DND-41 (cell line): ENCODE measurements at regions not wholly inside any gene's neighbourhood (a gene's known extent, or its start where the extent isn't known, plus 50 kb on each side); places are given as distances from the start of the nearest gene placed in this dataset.

ENCODE experiments used
- ATAC-seq: fragments of 200-7000 bp; cut with Tn5 transposase; 3 replicates; pipeline ENCODE4 v1.9.1; 2021; ENCODE audit warnings: low read depth; ENCODE audit not compliant: insufficient read depth
- DNase-seq: peaks from one replicate; pipeline ENCODE4 v3.0.0-alpha.2; 2020
- H2AFZ ChIP-seq: 2 replicates; pipeline ENCODE4 v1.6.0; 2012; ENCODE audit warnings: low read depth, low read length
- H3K27ac ChIP-seq: 2 replicates; pipeline ENCODE4 v1.5.1; 2012; ENCODE audit warnings: low read length, inconsistent platforms
- H3K27me3 ChIP-seq: fragments of 200-600 bp; sonication (generic); 2 replicates; pipeline ENCODE4 v1.6.0; 2012; ENCODE audit warnings: low read length, mild to moderate bottlenecking, inconsistent platforms; ENCODE audit not compliant: insufficient read depth, poor library complexity
- H3K36me3 ChIP-seq: 2 replicates; pipeline ENCODE4 v1.5.1; 2012; ENCODE audit warnings: low read length, inconsistent platforms; ENCODE audit not compliant: insufficient read depth
- H3K4me1 ChIP-seq: 2 replicates; pipeline ENCODE4 v1.5.1; 2012; ENCODE audit warnings: mild to moderate bottlenecking, low read length; ENCODE audit not compliant: insufficient read depth
- H3K4me2 ChIP-seq: 2 replicates; pipeline ENCODE4 v1.6.0; 2012; ENCODE audit warnings: mild to moderate bottlenecking, moderate library complexity, low read length, inconsistent platforms; ENCODE audit not compliant: insufficient read depth
- H3K4me3 ChIP-seq, 2 experiments: fragments of 200-600 bp in 1 of 2; shearing (Covaris generic) in 1 of 2; 2 replicates each; pipeline ENCODE4 v1.5.1; 2012 to 2016; ENCODE audit warnings: inconsistent platforms in 2 of 2, low read length in 2 of 2, mild to moderate bottlenecking in 2 of 2, low read depth in 1 of 2, moderate library complexity in 1 of 2
- H3K79me2 ChIP-seq: 2 replicates; pipeline ENCODE4 v1.6.0; 2012; ENCODE audit warnings: low read length, inconsistent platforms; ENCODE audit not compliant: insufficient read depth
- H3K9ac ChIP-seq: 2 replicates; pipeline ENCODE4 v1.6.0; 2012; ENCODE audit warnings: low read depth, mild to moderate bottlenecking, inconsistent platforms, low read length, moderate library complexity
- H3K9me3 ChIP-seq: 2 replicates; pipeline ENCODE4 v1.5.1; 2012; ENCODE audit warnings: low read length, moderate library complexity, mild to moderate bottlenecking, inconsistent platforms; ENCODE audit not compliant: insufficient read depth, severe bottlenecking
- H4K20me1 ChIP-seq: 2 replicates; pipeline ENCODE4 v1.6.0; 2012; ENCODE audit warnings: low read length; ENCODE audit not compliant: insufficient read depth
- EZH2 ChIP-seq: IDR thresholded peaks from 3 replicates; pipeline ENCODE4 v1.6.1; 2012; ENCODE audit warnings: borderline replicate concordance, low read depth, mild to moderate bottlenecking, moderate library complexity, low read length, inconsistent platforms; ENCODE audit not compliant: severe bottlenecking
- TF ChIP-seq, protein P1 (sequence below): IDR thresholded peaks from 2 replicates; pipeline ENCODE4 v1.5.1; 2012; ENCODE audit warnings: borderline replicate concordance, low read length, moderate library complexity, mild to moderate bottlenecking; ENCODE audit not compliant: poor library complexity, severe bottlenecking; ENCODE audit errors: extremely low read depth

DNA sequence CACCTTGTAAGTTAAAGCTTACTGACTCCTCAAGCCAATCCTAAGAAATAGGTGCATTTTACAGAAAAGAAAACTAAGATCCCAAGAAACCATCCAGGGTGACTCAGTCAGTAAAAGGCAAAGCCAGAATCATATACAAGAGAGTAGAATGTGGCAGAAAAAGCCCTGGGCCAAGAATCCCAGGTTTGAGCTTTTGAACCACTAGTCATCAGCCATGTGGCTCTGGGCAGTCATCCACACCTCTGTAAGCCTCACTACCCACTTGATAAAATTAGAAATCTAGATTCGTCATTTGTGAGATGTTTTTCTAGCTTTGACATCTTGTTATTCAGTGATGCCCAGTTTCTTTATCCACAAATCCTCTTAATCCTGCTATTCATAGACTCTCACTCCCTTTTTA, 122.2 kb upstream of the PDE5A start:
- DNase-seq: no peak
- Histone ChIP-seq H3K4me1 (no peaks in the 10 kb centered on the region), H3K36me3 (no peaks in the 10 kb centered on the region), H3K4me2 (no peak overlapping the region), H3K27ac (no peak overlapping the region), H3K9me3 (no peaks in the 10 kb centered on the region), H3K9ac (no peak overlapping the region), H2AFZ (no peak overlapping the region), H3K27me3 (no peaks in the 10 kb centered on the region), H3K4me3 (no peak overlapping the region), H3K79me2 (no peaks in the 10 kb centered on the region), H4K20me1 (no peaks in the 10 kb centered on the region)
- TF ChIP-seq EZH2: no peak
- TF ChIP-seq, protein P1, sequence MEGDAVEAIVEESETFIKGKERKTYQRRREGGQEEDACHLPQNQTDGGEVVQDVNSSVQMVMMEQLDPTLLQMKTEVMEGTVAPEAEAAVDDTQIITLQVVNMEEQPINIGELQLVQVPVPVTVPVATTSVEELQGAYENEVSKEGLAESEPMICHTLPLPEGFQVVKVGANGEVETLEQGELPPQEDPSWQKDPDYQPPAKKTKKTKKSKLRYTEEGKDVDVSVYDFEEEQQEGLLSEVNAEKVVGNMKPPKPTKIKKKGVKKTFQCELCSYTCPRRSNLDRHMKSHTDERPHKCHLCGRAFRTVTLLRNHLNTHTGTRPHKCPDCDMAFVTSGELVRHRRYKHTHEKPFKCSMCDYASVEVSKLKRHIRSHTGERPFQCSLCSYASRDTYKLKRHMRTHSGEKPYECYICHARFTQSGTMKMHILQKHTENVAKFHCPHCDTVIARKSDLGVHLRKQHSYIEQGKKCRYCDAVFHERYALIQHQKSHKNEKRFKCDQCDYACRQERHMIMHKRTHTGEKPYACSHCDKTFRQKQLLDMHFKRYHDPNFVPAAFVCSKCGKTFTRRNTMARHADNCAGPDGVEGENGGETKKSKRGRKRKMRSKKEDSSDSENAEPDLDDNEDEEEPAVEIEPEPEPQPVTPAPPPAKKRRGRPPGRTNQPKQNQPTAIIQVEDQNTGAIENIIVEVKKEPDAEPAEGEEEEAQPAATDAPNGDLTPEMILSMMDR: no peak
- no peak for ATAC-seq

DNA sequence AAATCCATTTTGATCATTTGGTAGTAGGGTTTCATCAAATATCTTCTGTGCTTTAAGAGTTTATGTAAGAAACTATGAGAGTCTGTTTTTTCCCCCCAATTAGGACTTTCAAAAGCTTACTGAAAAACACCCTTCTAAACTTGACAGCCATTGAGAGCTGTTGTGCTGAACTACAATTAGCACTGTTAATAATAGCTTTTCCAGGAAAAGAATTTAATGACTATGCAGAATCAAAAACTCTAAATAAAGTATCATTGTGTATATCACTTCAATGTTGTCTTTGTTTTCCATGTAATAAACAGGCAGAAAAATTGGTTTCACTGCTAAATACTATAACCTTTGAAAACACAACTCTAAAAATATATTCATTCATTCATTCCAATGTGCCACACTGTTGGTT, 121.4 kb upstream of the PDE5A start:
- ATAC-seq (no peak), DNase-seq (no peak)
- H3K4me2 ChIP-seq: no peak overlapping the region
- no peak overlapping the region for H3K27ac ChIP-seq
- no peaks in the 10 kb centered on the region for H3K27me3 ChIP-seq
- H3K4me3 ChIP-seq: no peak overlapping the region
- no peak overlapping the region for H3K9ac ChIP-seq
- H3K9me3 ChIP-seq: no peaks in the 10 kb centered on the region
- H3K79me2 ChIP-seq: no peaks in the 10 kb centered on the region
- H3K36me3 ChIP-seq: no peaks in the 10 kb centered on the region
- no peaks in the 10 kb centered on the region for H3K4me1 ChIP-seq
- TF ChIP-seq, protein P1: no peak
- TF ChIP-seq EZH2: no peak
- no peak overlapping the region for H2AFZ ChIP-seq
- no peaks in the 10 kb centered on the region for H4K20me1 ChIP-seq

DNA sequence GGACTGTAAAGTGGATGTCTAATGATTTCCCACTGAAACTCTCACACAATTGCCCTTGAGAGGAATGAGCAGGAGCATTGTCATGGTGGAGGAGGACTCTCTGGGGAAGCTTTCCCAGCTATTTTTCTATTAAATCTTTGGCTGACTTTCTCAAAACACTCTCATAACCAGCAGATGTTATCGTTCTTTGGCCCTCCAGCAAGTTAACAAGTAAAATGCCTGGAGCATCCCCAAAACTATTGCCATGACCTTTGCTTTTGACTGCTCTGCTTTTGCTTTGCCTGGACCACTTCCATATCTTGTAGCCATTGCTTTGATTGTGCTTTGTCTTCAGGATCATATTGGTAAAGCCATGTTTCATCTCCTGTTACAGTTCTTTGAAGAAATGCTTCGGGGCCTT, 120.2 kb upstream of the PDE5A start:
- H2AFZ ChIP-seq: no peak overlapping the region
- no peak overlapping the region for H3K4me3 ChIP-seq
- H4K20me1 ChIP-seq: no peaks in the 10 kb centered on the region
- H3K79me2 ChIP-seq: no peaks in the 10 kb centered on the region
- no peak overlapping the region for H3K9ac ChIP-seq
- no peak for TF ChIP-seq EZH2
- TF ChIP-seq, protein P1: no peak
- H3K9me3 ChIP-seq: no peaks in the 10 kb centered on the region
- no peak for ATAC-seq
- no peak for DNase-seq
- no peak overlapping the region for H3K4me2 ChIP-seq
- H3K36me3 ChIP-seq: no peaks in the 10 kb centered on the region
- no peak overlapping the region for H3K27ac ChIP-seq
- H3K27me3 ChIP-seq: no peaks in the 10 kb centered on the region
- H3K4me1 ChIP-seq: no peaks in the 10 kb centered on the region

DNA sequence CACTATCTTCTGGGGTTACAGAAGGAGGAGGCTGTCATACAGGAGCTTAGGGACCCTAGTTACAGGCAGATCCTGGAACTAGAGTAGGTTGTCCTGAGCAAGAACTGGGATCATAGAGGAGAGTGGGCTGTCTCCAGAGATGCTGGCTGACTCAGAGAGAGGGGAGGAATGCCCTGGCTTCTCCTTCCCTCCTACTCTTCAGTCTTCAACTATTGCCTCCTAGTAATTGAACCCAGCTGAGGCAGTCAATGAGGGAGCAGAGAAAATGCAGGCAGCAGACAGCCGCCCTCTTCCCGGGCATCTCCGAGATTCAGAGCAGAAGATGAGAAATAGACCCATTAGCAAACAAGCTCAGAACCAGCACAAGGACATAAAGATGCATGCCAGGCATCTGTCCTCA, 118.3 kb upstream of the PDE5A start:
- ATAC-seq: no peak
- H3K9ac ChIP-seq: no peak overlapping the region
- DNase-seq: no peak
- H3K79me2 ChIP-seq: no peaks in the 10 kb centered on the region
- no peak overlapping the region for H3K27ac ChIP-seq
- H3K36me3 ChIP-seq: no peaks in the 10 kb centered on the region
- TF ChIP-seq EZH2: no peak
- TF ChIP-seq, protein P1: no peak
- no peaks in the 10 kb centered on the region for H3K27me3 ChIP-seq
- H3K4me3 ChIP-seq: no peak overlapping the region
- no peaks in the 10 kb centered on the region for H4K20me1 ChIP-seq
- no peak overlapping the region for H2AFZ ChIP-seq
- H3K4me2 ChIP-seq: no peak overlapping the region
- no peaks in the 10 kb centered on the region for H3K4me1 ChIP-seq
- H3K9me3 ChIP-seq: no peaks in the 10 kb centered on the region
